Erythroblast (primary cell): ENCODE measurements at regions not wholly inside any gene's neighbourhood (a gene's known extent, or its start where the extent isn't known, plus 50 kb on each side); places are given as distances from the start of the nearest gene placed in this dataset.

Experiments used
- DNase-seq, 2 experiments: peaks; one replicate each; lab custom pipeline; 2025; lab: John Stamatoyannopoulos, UW
- GATA1 ChIP-seq: IDR thresholded peaks from 2 replicates; pipeline ENCODE4 v1.6.1; 2011; ENCODE audit warnings: low read depth, mild to moderate bottlenecking, control low read depth, low read length, moderate library complexity
- POLR2A ChIP-seq: IDR thresholded peaks from 2 replicates; pipeline ENCODE4 v1.6.1; 2011; ENCODE audit warnings: mild to moderate bottlenecking, low read length

DNA sequence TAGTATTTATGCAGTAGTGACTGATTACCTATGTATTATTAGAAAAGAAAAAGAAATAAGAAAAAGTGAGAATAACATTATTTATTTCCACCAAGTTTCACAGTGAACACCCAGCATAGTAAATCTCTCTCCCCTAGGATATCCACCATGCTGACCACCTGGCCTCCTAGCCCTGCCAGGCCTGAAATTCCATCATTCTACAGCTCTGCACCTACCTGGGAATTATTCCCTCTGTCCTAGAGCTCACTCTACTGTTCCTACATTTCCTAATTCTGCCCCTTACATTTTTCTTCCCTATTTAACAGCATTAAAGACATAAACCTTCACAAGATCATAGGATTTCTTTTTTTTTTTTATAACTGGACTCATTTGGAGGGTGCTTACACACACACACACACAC, 525.3 kb upstream of the PPP2R3A start:
- TF ChIP-seq POLR2A (no peak), GATA1 (no peak)
- DNase-seq: no peak

- TF ChIP-seq POLR2A: no peak
- no peak for DNase-seq
Observed at GRCh38 chr3:135440746-135441145, 524.8 kb upstream of the PPP2R3A start.

- no peak for DNase-seq
- TF ChIP-seq POLR2A (no peak), GATA1 (no peak)
Observed at GRCh38 chr3:135444058-135444457, 521.5 kb upstream of the PPP2R3A start.

DNA sequence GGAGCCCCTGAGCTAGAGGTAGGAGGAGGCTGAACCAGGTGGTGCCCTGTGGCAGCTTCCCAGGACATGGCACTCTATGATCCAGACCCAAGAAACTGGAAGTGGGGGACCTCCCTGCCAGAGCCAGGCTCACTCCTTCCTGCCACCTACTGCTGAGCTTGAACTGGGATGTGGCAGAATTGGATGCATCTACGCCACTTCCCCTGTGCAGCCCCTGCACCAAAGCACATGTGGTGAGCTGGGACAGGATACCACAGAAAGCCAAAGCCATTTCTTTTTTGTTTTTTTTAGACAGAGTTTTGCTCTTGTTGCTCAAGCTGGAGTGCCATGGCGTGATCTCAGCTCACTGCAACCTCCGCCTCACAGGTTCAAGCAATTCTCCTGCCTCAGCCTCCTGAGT, 518.0 kb upstream of the PPP2R3A start:
- DNase-seq: no peak
- TF ChIP-seq POLR2A (no peak), GATA1 (no peak)

DNA sequence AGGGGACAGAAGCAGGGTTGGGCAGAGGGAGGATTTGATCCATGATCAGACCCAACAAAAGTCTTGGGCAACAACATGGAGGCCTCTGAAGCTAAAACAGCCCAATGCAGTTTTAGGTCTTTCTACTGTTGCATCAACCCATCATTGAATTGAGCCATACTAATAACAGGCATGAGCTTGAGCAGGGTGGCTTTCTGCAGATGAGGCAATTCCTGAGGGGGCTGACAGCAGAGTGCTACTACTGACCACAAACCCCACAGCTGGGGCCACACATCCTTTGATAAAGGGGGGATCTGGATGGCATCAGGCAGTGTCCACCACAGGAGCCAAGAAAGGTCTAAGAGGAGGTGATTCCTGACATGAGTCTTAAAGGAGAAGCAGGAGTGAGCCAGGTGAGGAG, 517.0 kb upstream of the PPP2R3A start:
- DNase-seq: no peak
- TF ChIP-seq GATA1 (no peak), POLR2A (no peak)

GRCh38 chr3:135449046-135449445, 516.5 kb upstream of the PPP2R3A start:
- TF ChIP-seq POLR2A: no peak
- TF ChIP-seq GATA1: no peak
- DNase-seq: no peak

DNA sequence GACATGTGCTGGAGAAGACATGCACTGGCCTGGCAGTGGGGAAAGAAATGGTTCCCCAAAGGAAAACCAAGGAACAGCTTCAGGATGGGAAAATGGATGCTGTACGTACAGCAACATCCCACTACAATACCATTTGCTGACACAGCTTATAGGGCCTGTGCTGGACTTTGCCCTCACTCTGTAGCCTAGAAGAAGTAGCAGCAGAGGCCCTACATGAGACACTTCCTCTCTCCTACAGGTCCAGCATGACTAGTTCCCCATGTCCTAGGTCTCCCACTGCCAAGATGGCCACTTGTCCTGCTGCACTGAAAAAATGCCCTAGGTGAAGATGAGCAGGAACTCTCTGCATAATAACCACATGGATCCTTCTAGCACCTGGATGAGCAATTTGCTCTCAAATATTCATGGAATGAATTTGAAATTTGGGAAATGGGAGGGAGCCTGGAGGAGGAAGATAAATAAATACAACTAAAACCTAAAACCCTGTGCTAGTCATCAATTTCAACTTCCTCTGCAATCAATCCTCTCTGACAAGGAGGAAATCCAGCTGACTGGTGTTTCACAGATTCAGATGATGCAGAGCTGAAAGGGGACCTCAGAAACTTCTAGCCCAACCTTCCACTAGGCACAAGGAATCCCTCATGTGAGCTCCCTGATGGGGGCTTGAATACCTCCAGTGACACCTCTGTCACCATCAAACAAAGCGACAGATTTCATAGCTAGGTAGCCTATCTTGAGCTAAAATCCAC, 514.3 kb upstream of the PPP2R3A start:
- TF ChIP-seq GATA1 (no peak), POLR2A (no peak)
- DNase-seq: no peak

- TF ChIP-seq GATA1: no peak
- TF ChIP-seq POLR2A: no peak
Observed at GRCh38 chr3:135452881-135453280, 512.6 kb upstream of the PPP2R3A start.

DNA sequence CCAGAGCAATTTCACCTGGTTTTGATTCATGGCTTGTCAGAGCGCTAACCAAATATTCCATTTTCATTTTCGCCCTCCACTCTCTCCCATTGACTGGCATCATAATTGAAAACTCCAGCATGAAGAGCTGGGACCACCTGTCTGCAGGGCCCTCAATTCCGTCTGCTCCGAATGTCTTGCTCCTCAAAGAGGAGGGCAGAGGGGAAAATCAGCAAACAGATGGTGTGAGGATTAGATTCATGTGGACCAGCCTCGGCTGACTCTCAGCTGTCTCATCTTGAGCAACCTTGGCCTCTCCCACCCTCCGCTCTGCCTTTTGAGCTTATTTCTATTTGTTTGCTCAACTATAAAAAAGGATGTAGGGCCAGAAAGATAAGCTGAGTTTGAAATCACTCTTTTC, 512.2 kb upstream of the PPP2R3A start:
- no peak for TF ChIP-seq POLR2A
- no peak for TF ChIP-seq GATA1
- no peak for DNase-seq

More at GRCh38 chr3:135452881-135453280, 512.6 kb upstream of the PPP2R3A start:
- no peak for DNase-seq

GRCh38 chr3:135454890-135455289, 510.6 kb upstream of the PPP2R3A start:
- DNase-seq: no peak
- TF ChIP-seq POLR2A: no peak
- no peak for TF ChIP-seq GATA1

GRCh38 chr3:135456108-135456790, 509.3 kb upstream of the PPP2R3A start:
- TF ChIP-seq POLR2A (no peak), GATA1 (no peak)
- no peak for DNase-seq

- DNase-seq: no peak
- TF ChIP-seq GATA1 (no peak), POLR2A (no peak)
Observed at GRCh38 chr3:135458541-135459322, 506.8 kb upstream of the PPP2R3A start.

DNA sequence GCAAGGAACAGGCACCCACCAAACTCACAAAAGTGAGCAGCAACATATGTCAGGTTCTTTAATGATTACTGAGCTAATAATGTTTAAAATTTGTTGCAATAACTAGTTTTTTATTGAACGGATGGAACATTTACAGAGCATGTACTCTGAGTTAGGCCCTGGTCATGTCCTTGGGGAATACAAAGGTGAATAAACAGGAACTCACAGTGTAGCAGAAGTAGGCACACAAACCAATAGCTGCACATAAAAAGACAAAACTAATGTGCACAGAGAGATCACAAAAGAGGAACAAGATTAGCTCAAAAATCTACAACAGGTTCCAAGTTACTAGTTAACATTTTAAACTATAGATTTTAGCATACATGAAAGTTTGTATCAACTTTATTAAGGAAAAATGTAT, 505.3 kb upstream of the PPP2R3A start:
- no peak for DNase-seq
- TF ChIP-seq GATA1 (no peak), POLR2A (no peak)

DNA sequence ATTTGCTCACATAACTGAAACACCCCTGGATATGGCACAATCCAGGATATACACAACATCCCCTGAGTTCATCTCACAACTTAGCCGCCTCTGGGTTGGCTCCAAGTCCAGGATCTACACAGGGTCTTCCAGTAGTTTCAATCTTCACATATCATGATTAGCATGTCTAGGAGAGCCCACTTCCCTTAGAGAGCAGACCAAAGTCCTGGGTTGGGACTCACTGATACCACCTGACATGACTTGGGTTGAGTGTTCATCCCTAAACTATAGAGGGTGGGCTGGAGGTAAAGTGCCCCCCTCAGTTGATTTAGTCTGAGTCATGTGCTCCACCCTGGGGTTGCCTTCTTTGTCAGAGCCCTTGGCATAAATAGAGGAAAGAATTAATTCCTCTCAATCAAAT, 493.6 kb upstream of the PPP2R3A start:
- TF ChIP-seq GATA1: no peak
- TF ChIP-seq POLR2A: no peak
- DNase-seq: no peak
